Colonic mucosa (tissue), 4 donors: ENCODE measurements at regions not wholly inside any gene's neighbourhood (a gene's known extent, or its start where the extent isn't known, plus 50 kb on each side); places are given as distances from the start of the nearest gene placed in this dataset.

Experiments used
- DNase-seq: peaks from one replicate; pipeline ENCODE4 v3.0.0-alpha.2; 2020
- H3K27ac ChIP-seq: fragments of 200-600 bp; one replicate; pipeline ENCODE4 v1.8.0; 2021
- H3K27me3 ChIP-seq: fragments of 200-600 bp; one replicate; pipeline ENCODE4 v1.8.0; 2021
- H3K36me3 ChIP-seq: fragments of 200-600 bp; one replicate; pipeline ENCODE4 v1.8.0; 2021
- H3K4me1 ChIP-seq: fragments of 200-600 bp; one replicate; pipeline ENCODE4 v1.8.0; 2021; ENCODE audit warnings: mild to moderate bottlenecking
- H3K4me3 ChIP-seq: fragments of 200-600 bp; one replicate; pipeline ENCODE4 v1.8.0; 2021
- H3K9ac ChIP-seq, 2 donors: one replicate each; pipeline ENCODE4 v1.7.0; 2013; ENCODE audit warnings: control low read depth in 2 of 2, low read depth in 2 of 2, low read length in 2 of 2
- H3K9me3 ChIP-seq: fragments of 200-600 bp; one replicate; pipeline ENCODE4 v1.8.0; 2021
- CTCF ChIP-seq: fragments of 200-600 bp; IDR thresholded peaks from one replicate; pipeline ENCODE4 v1.8.0; 2022; ENCODE audit warnings: antibody characterized with exemption, mild to moderate bottlenecking
- intact Hi-C: fragments of 100-400 bp; cut with DNase I; formaldehyde crosslinking; loops from one replicate; pipeline ENCODE4 v1.14.1; 2022
- donor health status: healthy.
- donor health status: DM: no; HTN: no; CAD: no.
- donor health status: DM: no; HTN: no; CAD: no.

GRCh38 chr1:98428864-98429263 lies 232.7 kb upstream of the SNX7 start:
- no peaks in the 10 kb centered on the region for H3K36me3 ChIP-seq
- H3K9me3 ChIP-seq, result no peaks in the 10 kb centered on the region
- no peaks in the 10 kb centered on the region for H3K4me1 ChIP-seq
- H3K27ac ChIP-seq, result no peak overlapping the region
- DNase-seq, result no peak
- H3K4me3 ChIP-seq, result no peak overlapping the region
- H3K27me3 ChIP-seq, result no peaks in the 10 kb centered on the region
- intact Hi-C loops, result no loop called here
- no peak overlapping the region for H3K9ac ChIP-seq
- no peak for TF ChIP-seq CTCF

DNA sequence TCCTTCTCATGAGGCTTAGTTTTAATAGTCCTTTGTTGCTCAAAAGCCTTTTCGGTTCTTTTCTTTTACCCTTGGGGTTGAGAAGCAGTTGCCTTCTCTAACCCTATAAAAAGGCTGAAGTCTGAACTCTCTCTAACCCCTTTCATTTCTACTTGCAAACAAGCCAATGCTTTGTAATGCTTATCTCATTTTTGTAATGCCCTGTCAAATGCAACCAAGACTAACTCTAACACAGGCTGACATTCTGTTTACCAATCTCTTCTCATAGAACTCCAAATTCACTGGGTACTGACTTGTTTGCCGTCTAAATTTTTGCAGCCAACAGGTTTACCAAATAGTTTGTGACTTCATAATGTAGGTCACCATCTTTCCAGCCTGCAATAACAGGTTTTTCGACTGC lies 233.9 kb upstream of the SNX7 start:
- Histone ChIP-seq H3K9me3 (no peaks in the 10 kb centered on the region), H3K36me3 (no peaks in the 10 kb centered on the region), H3K4me3 (no peak overlapping the region), H3K9ac (no peak overlapping the region), H3K27me3 (no peaks in the 10 kb centered on the region), H3K27ac (no peak overlapping the region), H3K4me1 (no peaks in the 10 kb centered on the region)
- no peak for DNase-seq
- TF ChIP-seq CTCF, result no peak
- intact Hi-C loops, result no loop called here

DNA sequence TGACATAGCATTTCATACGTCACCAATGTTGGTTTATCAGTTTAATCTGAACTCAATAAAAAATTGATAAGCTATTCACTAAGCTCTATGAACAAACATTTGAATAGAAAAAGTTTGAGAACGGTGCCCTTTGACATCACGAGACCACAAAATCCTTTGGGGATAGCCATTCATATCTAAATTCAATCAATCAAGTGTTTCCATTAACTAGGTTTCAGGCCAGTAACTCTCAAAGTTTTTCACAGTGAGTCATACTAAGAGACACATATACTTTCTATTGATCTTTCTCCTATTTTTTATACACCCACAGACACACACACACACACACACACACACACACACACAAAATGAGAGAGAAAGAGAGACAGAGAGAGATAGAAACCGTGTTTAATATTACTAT lies 235.4 kb upstream of the SNX7 start:
- Histone ChIP-seq H3K27ac (no peak overlapping the region), H3K27me3 (no peaks in the 10 kb centered on the region), H3K4me3 (no peak overlapping the region), H3K4me1 (no peaks in the 10 kb centered on the region), H3K9me3 (no peaks in the 10 kb centered on the region), H3K36me3 (no peaks in the 10 kb centered on the region), H3K9ac (no peak overlapping the region)
- no peak for TF ChIP-seq CTCF
- intact Hi-C loops, result no loop called here
- DNase-seq, result no peak

GRCh38 chr1:98422816-98423215 lies 238.7 kb upstream of the SNX7 start:
- H3K36me3 ChIP-seq, result no peaks in the 10 kb centered on the region
- H3K4me1 ChIP-seq, result no peaks in the 10 kb centered on the region
- no peak overlapping the region for H3K27ac ChIP-seq
- H3K27me3 ChIP-seq, result no peaks in the 10 kb centered on the region
- H3K9me3 ChIP-seq, result no peaks in the 10 kb centered on the region
- DNase-seq, result no peak
- H3K4me3 ChIP-seq, result no peak overlapping the region
- intact Hi-C loops, result no loop called here
- H3K9ac ChIP-seq, result no peak overlapping the region
- TF ChIP-seq CTCF, result no peak

DNA sequence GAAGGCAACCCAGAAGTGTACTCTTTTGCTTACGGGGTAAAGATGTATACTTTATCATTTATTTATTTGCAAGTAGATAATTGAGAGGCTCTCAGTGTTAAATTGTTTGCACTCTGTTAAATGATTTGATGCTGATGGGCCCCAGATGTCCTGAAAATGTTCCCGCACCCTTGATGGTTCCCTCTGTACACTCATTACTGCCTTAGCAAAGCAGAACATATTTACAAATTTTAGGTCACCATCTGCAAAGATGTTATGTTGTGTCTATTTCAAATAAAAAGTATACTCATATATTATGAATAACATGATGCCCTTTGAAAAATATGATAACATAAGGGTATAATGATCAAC lies 240.5 kb upstream of the SNX7 start:
- intact Hi-C loops, result no loop called here
- no peak overlapping the region for H3K9ac ChIP-seq
- H3K4me1 ChIP-seq, result no peaks in the 10 kb centered on the region
- H3K36me3 ChIP-seq, result no peaks in the 10 kb centered on the region
- no peaks in the 10 kb centered on the region for H3K27me3 ChIP-seq
- TF ChIP-seq CTCF, result no peak
- H3K27ac ChIP-seq, result no peak overlapping the region
- no peak overlapping the region for H3K4me3 ChIP-seq
- H3K9me3 ChIP-seq, result no peaks in the 10 kb centered on the region
- no peak for DNase-seq
